H9 (cell line): ENCODE measurements at regions not wholly inside any gene's neighbourhood (a gene's known extent, or its start where the extent isn't known, plus 50 kb on each side); places are given as distances from the start of the nearest gene placed in this dataset.

Source experiments
- DNase-seq: peaks from one replicate; pipeline ENCODE4 v3.0.0-alpha.2; 2017
- H2AFZ ChIP-seq: one replicate; pipeline ENCODE4 v1.6.1; 2013; ENCODE audit warnings: mild to moderate bottlenecking, low read length, control low read depth, moderate library complexity
- H2AK5ac ChIP-seq: 2 replicates; pipeline ENCODE4 v1.6.1; 2013; ENCODE audit warnings: low read length, control low read depth, mixed read lengths; ENCODE audit not compliant: insufficient read length
- H2BK120ac ChIP-seq: one replicate; pipeline ENCODE4 v1.6.1; 2013; ENCODE audit warnings: low read depth, mild to moderate bottlenecking, low read length, control low read depth, inconsistent platforms; ENCODE audit not compliant: poor library complexity, severe bottlenecking
- H2BK12ac ChIP-seq: 2 replicates; pipeline ENCODE4 v1.6.1; 2013; ENCODE audit warnings: low read length, control low read depth, mixed read lengths, low read depth; ENCODE audit not compliant: insufficient read length
- H2BK15ac ChIP-seq: 2 replicates; pipeline ENCODE4 v1.6.1; 2013; ENCODE audit warnings: low read depth, low read length, control low read depth
- H2BK20ac ChIP-seq: one replicate; pipeline ENCODE4 v1.6.1; 2013; ENCODE audit warnings: low read depth, mild to moderate bottlenecking, low read length, control low read depth, inconsistent platforms; ENCODE audit not compliant: poor library complexity, severe bottlenecking
- H2BK5ac ChIP-seq: 2 replicates; pipeline ENCODE4 v1.6.1; 2013; ENCODE audit warnings: low read length, control low read depth, mixed read lengths; ENCODE audit not compliant: insufficient read length
- H3K14ac ChIP-seq: 2 replicates; pipeline ENCODE4 v1.6.1; 2013; ENCODE audit warnings: low read length, control low read depth; ENCODE audit not compliant: insufficient read depth
- H3K18ac ChIP-seq: 2 replicates; pipeline ENCODE4 v1.6.1; 2013; ENCODE audit warnings: low read depth, mild to moderate bottlenecking, mixed read lengths, low read length, control low read depth; ENCODE audit not compliant: insufficient read length
- H3K23ac ChIP-seq: 2 replicates; pipeline ENCODE4 v1.6.1; 2013; ENCODE audit warnings: low read length, control low read depth, mixed read lengths, low read depth; ENCODE audit not compliant: insufficient read length
- H3K23me2 ChIP-seq: 2 replicates; pipeline ENCODE4 v1.6.1; 2013; ENCODE audit warnings: low read depth, mild to moderate bottlenecking, mixed read lengths, low read length, control low read depth; ENCODE audit not compliant: insufficient read length, poor library complexity, severe bottlenecking
- H3K27ac ChIP-seq: 2 replicates; pipeline ENCODE4 v1.5.1; 2013; ENCODE audit warnings: low read length, control low read depth, mixed read lengths, low read depth; ENCODE audit not compliant: insufficient read length
- H3K27me3 ChIP-seq: 2 replicates; pipeline ENCODE4 v1.6.1; 2013; ENCODE audit warnings: low read length, control low read depth, inconsistent platforms; ENCODE audit not compliant: insufficient read depth
- H3K4ac ChIP-seq: 2 replicates; pipeline ENCODE4 v1.6.1; 2013; ENCODE audit warnings: low read depth, mild to moderate bottlenecking, control low read depth, inconsistent platforms, low read length, moderate library complexity
- H3K4me1 ChIP-seq: 2 replicates; pipeline ENCODE4 v1.6.1; 2013; ENCODE audit warnings: low read length, control low read depth, inconsistent platforms; ENCODE audit not compliant: insufficient read depth
- H3K4me2 ChIP-seq: 2 replicates; pipeline ENCODE4 v1.6.1; 2013; ENCODE audit warnings: low read length, control low read depth, mixed read lengths; ENCODE audit not compliant: insufficient read length, insufficient read depth
- H3K56ac ChIP-seq: 2 replicates; pipeline ENCODE4 v1.6.1; 2013; ENCODE audit warnings: low read depth, mild to moderate bottlenecking, mixed read lengths, low read length, control low read depth; ENCODE audit not compliant: insufficient read length
- H3K79me1 ChIP-seq: 2 replicates; pipeline ENCODE4 v1.6.1; 2013; ENCODE audit warnings: low read depth, mild to moderate bottlenecking, moderate library complexity, low read length, control low read depth, inconsistent platforms; ENCODE audit not compliant: insufficient read depth, poor library complexity, severe bottlenecking
- H3K79me2 ChIP-seq: 2 replicates; pipeline ENCODE4 v1.6.1; 2013; ENCODE audit warnings: low read length, control low read depth, inconsistent platforms; ENCODE audit not compliant: insufficient read depth
- H3K9ac ChIP-seq: 2 replicates; pipeline ENCODE4 v1.6.1; 2013; ENCODE audit warnings: low read length, control low read depth, mixed read lengths; ENCODE audit not compliant: insufficient read length; ENCODE audit errors: extremely low read depth
- H3K9me3 ChIP-seq: one replicate; pipeline ENCODE4 v1.6.1; 2013; ENCODE audit warnings: low read depth, low read length, inconsistent platforms; ENCODE audit not compliant: control insufficient read depth
- H3T11ph ChIP-seq: one replicate; pipeline ENCODE4 v1.6.1; 2013; ENCODE audit warnings: mild to moderate bottlenecking, low read length, control low read depth, inconsistent platforms
- H4K20me1 ChIP-seq: one replicate; pipeline ENCODE4 v1.6.1; 2013; ENCODE audit not compliant: control insufficient read depth, insufficient read length, insufficient read depth
- H4K5ac ChIP-seq: 2 replicates; pipeline ENCODE4 v1.6.1; 2013; ENCODE audit warnings: low read depth, mild to moderate bottlenecking, mixed read lengths, low read length, control low read depth; ENCODE audit not compliant: insufficient read length
- H4K8ac ChIP-seq: replicated peaks from 2 replicates; pipeline ENCODE4 v1.6.1; 2013; ENCODE audit warnings: low read length, control low read depth, mixed read lengths, low read depth; ENCODE audit not compliant: insufficient read length
- H4K91ac ChIP-seq: 2 replicates; pipeline ENCODE4 v1.6.1; 2013; ENCODE audit warnings: low read depth, mild to moderate bottlenecking, moderate library complexity, mixed read lengths, low read length, control low read depth; ENCODE audit not compliant: insufficient read length
- H3K27ac Mint-ChIP-seq, 3 experiments: 2 replicates in 2 of 3; 3 replicates in 1 of 3; pipeline ENCODE4 v1.8.0; 2020 to 2021; ENCODE audit warnings: mixed read lengths in 3 of 3, mild to moderate bottlenecking in 1 of 3, moderate library complexity in 1 of 3
- H3K27me3 Mint-ChIP-seq: 2 replicates; pipeline ENCODE4 v1.8.0; 2021; ENCODE audit warnings: low read depth, mild to moderate bottlenecking, moderate library complexity, mixed read lengths
- H3K36me3 Mint-ChIP-seq, 3 experiments: 2 replicates in 2 of 3; 3 replicates in 1 of 3; pipeline ENCODE4 v1.8.0; 2020 to 2021; ENCODE audit warnings: low read depth in 3 of 3, mixed read lengths in 3 of 3; ENCODE audit not compliant: insufficient read depth in 1 of 3
- H3K4me1 Mint-ChIP-seq, 2 experiments: 2 replicates each; pipeline ENCODE4 v1.8.0; 2020; ENCODE audit warnings: mixed read lengths in 2 of 2
- H3K4me3 Mint-ChIP-seq, 2 experiments: 2 replicates in 1 of 2; 3 replicates in 1 of 2; pipeline ENCODE4 v1.8.0; 2020 to 2021; ENCODE audit warnings: mild to moderate bottlenecking in 2 of 2, mixed read lengths in 2 of 2, moderate library complexity in 1 of 2
- H3K9me3 Mint-ChIP-seq, 2 experiments: 2 replicates in 1 of 2; 3 replicates in 1 of 2; pipeline ENCODE4 v1.8.0; 2020; ENCODE audit warnings: mild to moderate bottlenecking in 2 of 2, mixed read lengths in 2 of 2, moderate library complexity in 1 of 2
- WGBS: extraction: QIAGEN DNeasy Blood & Tissue Kit; methylation state at CpG from one replicate; pipeline ENCODE4 v1.1.7; 2013; ENCODE audit warnings: missing lambda C conversion rate, low lambda C conversion rate, mixed read lengths; ENCODE audit not compliant: insufficient read length; ENCODE audit errors: extremely low coverage; 5-methylcytosine and 5-hydroxymethylcytosine counted together
- TF ChIP-seq, protein P1 (sequence below): fragments of 200-600 bp; sonication (generic); conservative IDR thresholded peaks from 3 replicates; pipeline ENCODE4 v1.8.0; 2021; ENCODE audit warnings: antibody characterized with exemption, mild to moderate bottlenecking

DNA sequence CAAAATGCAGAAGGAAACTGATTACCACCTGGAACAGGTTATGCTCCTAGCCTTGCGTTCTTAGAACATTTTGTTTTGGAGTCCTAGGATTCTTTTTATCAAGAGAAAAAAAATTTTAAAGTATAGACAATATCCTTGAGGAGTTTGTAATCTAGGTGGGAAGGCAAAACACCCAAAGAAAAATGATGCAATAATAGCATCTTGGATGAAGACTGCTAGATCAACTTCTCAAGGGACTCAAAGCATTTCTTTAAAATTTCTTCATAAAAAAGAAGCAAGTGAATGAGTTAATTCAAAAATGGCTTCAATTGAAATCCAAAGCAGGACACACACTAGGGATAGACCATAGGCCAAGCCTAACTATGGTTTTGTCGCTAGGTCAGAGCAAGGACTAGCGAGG lies 515.8 kb upstream of the ZFHX3 start:
- H3K56ac ChIP-seq: no peak overlapping the region
- WGBS: no CpG with 5 or more reads among the region's 3 CpGs
- H3K4ac ChIP-seq: no peak overlapping the region
- H2BK12ac ChIP-seq: no peak overlapping the region
- TF ChIP-seq, protein P1, sequence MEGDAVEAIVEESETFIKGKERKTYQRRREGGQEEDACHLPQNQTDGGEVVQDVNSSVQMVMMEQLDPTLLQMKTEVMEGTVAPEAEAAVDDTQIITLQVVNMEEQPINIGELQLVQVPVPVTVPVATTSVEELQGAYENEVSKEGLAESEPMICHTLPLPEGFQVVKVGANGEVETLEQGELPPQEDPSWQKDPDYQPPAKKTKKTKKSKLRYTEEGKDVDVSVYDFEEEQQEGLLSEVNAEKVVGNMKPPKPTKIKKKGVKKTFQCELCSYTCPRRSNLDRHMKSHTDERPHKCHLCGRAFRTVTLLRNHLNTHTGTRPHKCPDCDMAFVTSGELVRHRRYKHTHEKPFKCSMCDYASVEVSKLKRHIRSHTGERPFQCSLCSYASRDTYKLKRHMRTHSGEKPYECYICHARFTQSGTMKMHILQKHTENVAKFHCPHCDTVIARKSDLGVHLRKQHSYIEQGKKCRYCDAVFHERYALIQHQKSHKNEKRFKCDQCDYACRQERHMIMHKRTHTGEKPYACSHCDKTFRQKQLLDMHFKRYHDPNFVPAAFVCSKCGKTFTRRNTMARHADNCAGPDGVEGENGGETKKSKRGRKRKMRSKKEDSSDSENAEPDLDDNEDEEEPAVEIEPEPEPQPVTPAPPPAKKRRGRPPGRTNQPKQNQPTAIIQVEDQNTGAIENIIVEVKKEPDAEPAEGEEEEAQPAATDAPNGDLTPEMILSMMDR: no peak
- H3K9ac ChIP-seq: no peak overlapping the region
- no peaks in the 10 kb centered on the region for H4K20me1 ChIP-seq
- no peak overlapping the region for H3K27ac ChIP-seq
- peaks cover 10 to 24% of the 10 kb centered on the region in 2 experiments for H3K4me1 Mint-ChIP-seq
- H3K36me3 Mint-ChIP-seq: no peaks in the 10 kb centered on the region; a peak in 1 of 7 replicates
- no peaks in the 10 kb centered on the region for H3K79me1 ChIP-seq
- no peak overlapping the region for H2AK5ac ChIP-seq
- H3K4me1 ChIP-seq: 0 out of 2 replicates have a peak, but pooled peaks cover 2% of the 10 kb centered on the region
- no peak overlapping the region for H3T11ph ChIP-seq
- DNase-seq: no peak
- no peaks in the 10 kb centered on the region for H3K23me2 ChIP-seq
- no peak overlapping the region for H3K4me2 ChIP-seq
- no peak overlapping the region for H2BK5ac ChIP-seq
- no peak overlapping the region for H2AFZ ChIP-seq
- H3K79me2 ChIP-seq: no peaks in the 10 kb centered on the region
- no peak overlapping the region for H2BK20ac ChIP-seq
- no peak overlapping the region for H4K5ac ChIP-seq
- H3K9me3 ChIP-seq: no peaks in the 10 kb centered on the region
- H4K8ac ChIP-seq: no peak overlapping the region
- no peak overlapping the region for H2BK120ac ChIP-seq
- no peak overlapping the region for H3K4me3 Mint-ChIP-seq
- H3K27me3 Mint-ChIP-seq: peaks cover 4% of the 10 kb centered on the region
- no peak overlapping the region for H2BK15ac ChIP-seq
- no peaks in the 10 kb centered on the region for H3K9me3 Mint-ChIP-seq
- no peak overlapping the region for H3K23ac ChIP-seq
- H3K27ac Mint-ChIP-seq: no peak overlapping the region
- H4K91ac ChIP-seq: no peak overlapping the region
- no peak overlapping the region for H3K18ac ChIP-seq
- no peak overlapping the region for H3K14ac ChIP-seq
- H3K27me3 ChIP-seq: no peaks in the 10 kb centered on the region
